ENCODE measurements at regions not wholly inside any gene's neighbourhood (a gene's known extent, or its start where the extent isn't known, plus 50 kb on each side); places are given as distances from the start of the nearest gene placed in this dataset.

DNA sequence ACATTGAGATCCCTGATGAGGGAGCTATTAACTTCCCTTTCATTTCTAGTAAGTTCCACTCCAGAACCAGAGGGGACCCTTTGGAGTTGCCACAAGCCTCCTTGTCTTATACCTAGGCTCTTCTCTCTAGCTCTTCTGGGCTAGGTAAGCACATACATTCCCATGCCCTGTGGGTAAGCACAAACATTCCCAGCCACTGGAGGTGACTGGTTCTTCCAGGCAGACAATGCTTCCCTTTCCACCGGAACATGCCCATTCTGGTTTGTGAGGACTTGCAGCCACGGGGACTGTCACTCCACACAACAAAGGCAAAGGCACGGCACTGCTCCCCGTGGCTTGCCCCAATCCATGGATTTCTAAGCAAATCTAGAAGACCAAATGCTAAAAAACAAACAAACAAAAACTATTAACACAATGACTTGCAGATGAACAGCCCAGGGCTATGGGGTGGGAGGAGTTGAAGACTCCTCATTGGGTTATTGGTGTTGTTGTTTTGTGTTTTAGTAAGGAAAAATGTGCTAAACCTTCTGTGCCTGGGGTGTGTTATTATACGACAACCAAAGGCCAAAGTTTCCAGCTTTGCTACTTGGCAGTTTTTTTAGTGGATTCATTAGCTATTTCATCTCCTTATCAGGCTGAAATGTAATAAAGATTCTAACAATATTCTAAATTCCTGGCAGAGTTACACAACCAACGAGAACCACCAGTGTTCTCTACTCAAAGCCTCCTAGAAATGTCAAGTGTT lies 276.2 kb downstream of the SYK start:
- Mint-ChIP-seq H3K4me1 (ENCODE audit: low read depth in 2 of 2) (peaks cover 5 to 16% of the 10 kb centered on the region in 2 donors), H3K27ac (no peak overlapping the region), H3K36me3 (no peaks in the 10 kb centered on the region), H3K9me3 (no peaks in the 10 kb centered on the region), H3K27me3 (no peaks in the 10 kb centered on the region), H3K4me3 (no peak overlapping the region)
- ATAC-seq = no peak
- no peak for DNase-seq (ENCODE audit: low spot score)

DNA sequence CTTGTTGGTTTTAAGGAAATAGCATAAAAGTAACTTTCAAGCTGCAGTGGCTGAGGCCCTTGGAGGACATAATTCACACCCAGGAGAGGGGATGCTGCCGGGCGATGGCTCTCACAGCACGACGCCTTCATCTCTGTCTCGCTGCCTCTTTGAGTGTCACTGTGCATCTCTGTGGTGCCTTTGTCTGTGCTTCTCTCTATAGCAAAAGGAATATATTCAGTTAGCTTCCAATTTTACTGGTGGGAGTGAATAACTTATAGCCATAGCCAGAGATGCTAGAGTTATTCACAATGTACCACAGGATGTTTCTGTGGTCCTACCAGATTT lies 276.7 kb downstream of the SYK start:
- H3K4me1 Mint-ChIP-seq (ENCODE audit: low read depth in 2 of 2) = peaks cover 6 to 16% of the 10 kb centered on the region in 2 donors
- DNase-seq (ENCODE audit: low spot score) = no peak
- H3K36me3 Mint-ChIP-seq = no peaks in the 10 kb centered on the region
- H3K27me3 Mint-ChIP-seq = no peaks in the 10 kb centered on the region
- no peak overlapping the region for H3K4me3 Mint-ChIP-seq
- H3K9me3 Mint-ChIP-seq = no peaks in the 10 kb centered on the region
- H3K27ac Mint-ChIP-seq = peak overlapping the region in 1 of 2 donors; percentile 7
- no peak for ATAC-seq

DNA sequence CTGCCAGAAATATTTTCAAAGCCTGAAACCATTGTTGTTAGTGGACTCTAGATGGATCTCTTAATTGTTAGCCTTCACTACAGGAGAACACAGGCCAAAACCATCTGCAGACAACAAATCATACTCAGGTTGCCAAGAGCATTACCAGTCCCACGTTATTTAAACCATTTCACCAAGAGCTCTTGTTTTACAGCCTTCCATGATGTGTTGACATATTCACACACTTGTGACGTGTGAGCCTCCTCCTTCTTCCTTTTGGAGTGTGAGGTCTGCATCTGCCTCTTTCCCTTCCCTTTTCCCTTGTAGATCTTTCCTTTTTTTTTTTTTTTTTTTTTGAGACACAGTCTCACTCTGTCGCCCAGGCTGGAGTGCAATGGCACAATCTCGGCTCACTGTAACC lies 279.0 kb downstream of the AUH start:
- no peak for ATAC-seq
- Mint-ChIP-seq H3K9me3 (no peaks in the 10 kb centered on the region), H3K36me3 (no peaks in the 10 kb centered on the region)

DNA sequence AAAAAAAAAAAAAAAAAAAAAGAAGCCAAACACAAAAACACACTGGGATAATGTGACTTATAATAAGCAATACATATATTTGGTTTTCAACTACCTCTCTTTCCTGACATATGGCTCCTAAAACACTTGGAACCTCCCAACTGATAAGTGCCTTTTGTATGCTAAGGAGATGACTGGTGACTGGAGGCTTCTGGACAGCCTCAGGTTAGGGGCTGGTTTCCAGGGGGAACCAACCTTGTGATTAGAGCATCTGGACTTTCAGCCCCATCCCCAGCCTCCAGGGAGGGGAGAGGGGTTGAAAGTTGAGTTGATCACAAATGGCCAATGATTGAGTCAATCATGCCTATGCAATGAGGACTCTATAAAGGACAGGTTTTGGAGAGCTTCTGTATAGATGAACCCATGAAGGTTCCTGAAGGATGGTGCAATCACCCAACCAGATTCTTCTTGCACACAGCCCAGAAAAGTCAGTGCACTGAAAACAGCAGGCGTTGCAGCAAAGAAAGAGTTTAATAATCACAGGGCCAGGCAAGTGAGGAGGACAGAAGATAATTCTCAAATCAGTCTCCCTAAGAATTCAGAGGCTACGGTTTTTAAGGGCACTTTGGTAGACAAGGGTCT lies 276.7 kb downstream of the AUH start:
- no peaks in the 10 kb centered on the region for H3K9me3 Mint-ChIP-seq
- no peak for DNase-seq (ENCODE audit: low spot score)
- H3K27me3 Mint-ChIP-seq = no peaks in the 10 kb centered on the region
- ATAC-seq = no peak
- no peak overlapping the region for H3K4me3 Mint-ChIP-seq
- H3K36me3 Mint-ChIP-seq = no peaks in the 10 kb centered on the region
- peak overlapping the region; percentile 31 to 51 for H3K27ac Mint-ChIP-seq
- H3K4me1 Mint-ChIP-seq (ENCODE audit: low read depth in 2 of 2) = peaks cover 36 to 44% of the 10 kb centered on the region in 2 donors

More for the DNA sequence above, 279.0 kb downstream of the AUH start:
- Mint-ChIP-seq H3K27ac (peak overlapping the region in 1 of 2 donors; percentile 8), H3K4me1 (ENCODE audit: low read depth in 2 of 2) (peaks cover 29 to 32% of the 10 kb centered on the region in 2 donors), H3K4me3 (no peak overlapping the region), H3K27me3 (no peaks in the 10 kb centered on the region)
- no peak for DNase-seq (ENCODE audit: low spot score)

DNA sequence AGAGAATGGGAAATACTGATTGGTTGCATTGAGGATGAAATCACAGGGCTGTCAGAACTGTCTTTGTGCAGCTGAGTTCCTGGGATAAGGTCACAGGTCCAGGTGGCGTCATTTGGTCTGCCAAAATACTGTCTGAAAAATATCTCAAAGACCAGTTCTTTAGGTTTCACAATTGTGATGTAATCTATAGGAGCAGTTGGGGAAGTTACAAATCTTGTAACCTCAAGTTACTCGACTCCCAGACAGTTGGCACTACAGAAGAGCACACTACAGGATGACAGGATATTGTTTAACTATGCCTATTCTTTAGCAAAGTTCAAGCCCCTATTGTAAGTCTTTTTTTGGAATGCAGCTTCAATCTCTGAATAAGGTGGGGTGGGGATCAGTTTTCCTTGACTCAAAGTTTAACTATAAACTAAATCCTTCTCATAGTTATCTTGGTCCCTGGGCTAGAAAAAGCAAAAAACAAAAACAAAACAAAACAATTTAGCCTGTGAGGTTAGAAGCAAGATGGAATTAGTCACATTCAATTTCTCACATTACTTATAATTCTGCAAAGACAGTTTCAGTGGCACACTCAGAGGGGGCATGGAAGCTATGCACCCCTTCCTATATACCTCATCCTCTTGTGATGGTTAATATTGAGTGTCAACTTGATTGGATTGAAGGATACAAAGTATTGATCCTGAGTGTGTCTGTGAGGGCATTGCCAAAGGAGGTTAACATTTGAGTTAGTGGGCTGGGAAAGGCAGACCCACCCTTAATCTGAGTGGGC lies 276.0 kb downstream of the AUH start:
- DNase-seq (ENCODE audit: low spot score) = no peak
- ATAC-seq = peak; percentile 61 to 62
- no peaks in the 10 kb centered on the region for H3K36me3 Mint-ChIP-seq
- no peaks in the 10 kb centered on the region for H3K27me3 Mint-ChIP-seq
- peaks cover 38 to 48% of the 10 kb centered on the region in 2 donors for H3K4me1 Mint-ChIP-seq (ENCODE audit: low read depth in 2 of 2)
- no peak overlapping the region for H3K4me3 Mint-ChIP-seq
- H3K27ac Mint-ChIP-seq = peak overlapping the region; percentile 31 to 51
- H3K9me3 Mint-ChIP-seq = no peaks in the 10 kb centered on the region

DNA sequence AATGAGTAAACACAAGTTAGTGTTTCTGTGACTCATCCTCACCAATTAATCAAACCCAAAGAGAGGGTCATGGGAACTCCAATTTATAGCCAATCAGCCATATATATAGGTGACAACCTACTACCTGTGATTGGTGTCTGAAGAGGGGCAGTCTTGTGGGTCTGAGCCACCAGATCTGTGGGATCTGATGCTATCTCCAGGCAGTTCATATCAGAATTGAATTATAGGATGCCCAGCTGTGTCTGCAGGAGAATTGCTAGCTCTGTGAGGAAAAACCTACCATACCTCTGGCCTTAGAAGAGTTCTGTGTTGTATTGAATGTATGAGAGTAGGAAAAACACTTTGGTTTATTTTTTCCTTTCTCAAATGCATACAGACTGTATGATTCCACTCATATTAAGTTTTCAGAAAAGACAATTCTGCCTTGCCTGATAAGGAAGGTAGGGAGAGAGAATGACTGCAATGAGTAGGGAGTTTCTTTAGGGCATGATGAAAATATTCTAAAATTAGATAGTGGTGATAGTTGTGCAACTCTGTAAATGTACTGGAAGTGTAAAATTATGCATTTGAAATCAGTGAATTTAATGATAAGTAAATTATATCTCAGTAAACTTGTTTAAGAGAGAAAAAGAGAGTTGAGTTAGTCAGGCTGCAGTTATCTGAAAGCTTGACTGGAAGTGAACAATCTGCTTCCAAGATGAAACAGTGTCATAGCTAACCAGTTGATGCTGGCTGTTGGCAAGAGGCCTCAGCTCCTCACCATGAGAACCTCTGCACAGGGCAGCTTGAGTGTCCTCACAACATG lies 274.9 kb downstream of the AUH start:
- Mint-ChIP-seq H3K9me3 (no peaks in the 10 kb centered on the region), H3K27me3 (no peaks in the 10 kb centered on the region), H3K4me1 (ENCODE audit: low read depth in 2 of 2) (peaks cover 38 to 48% of the 10 kb centered on the region in 2 donors), H3K27ac (peak overlapping the region in 1 of 2 donors; percentile 88), H3K36me3 (no peaks in the 10 kb centered on the region), H3K4me3 (no peak overlapping the region)
- DNase-seq (ENCODE audit: low spot score) = no peak
- no peak for ATAC-seq

DNA sequence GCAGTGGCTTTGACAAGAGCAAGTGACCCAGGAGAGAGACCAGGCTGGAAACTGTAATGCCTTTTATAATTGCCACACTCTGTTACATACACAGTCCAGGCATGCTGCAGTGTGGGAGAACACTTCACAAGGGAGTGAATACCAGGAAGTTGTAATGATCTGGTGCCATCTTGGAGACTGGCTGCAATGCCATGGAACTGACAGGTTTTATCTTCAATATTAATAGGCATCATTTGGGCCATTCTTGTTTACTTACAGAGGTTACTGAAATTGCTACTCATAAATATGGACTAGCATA lies 274.3 kb downstream of the AUH start:
- no peaks in the 10 kb centered on the region for H3K9me3 Mint-ChIP-seq
- ATAC-seq (no peak), DNase-seq (ENCODE audit: low spot score) (no peak)
- H3K27ac Mint-ChIP-seq = peak overlapping the region in 1 of 2 donors; percentile 88
- H3K4me3 Mint-ChIP-seq = no peak overlapping the region
- no peaks in the 10 kb centered on the region for H3K27me3 Mint-ChIP-seq
- peaks cover 38 to 48% of the 10 kb centered on the region in 2 donors for H3K4me1 Mint-ChIP-seq (ENCODE audit: low read depth in 2 of 2)
- no peaks in the 10 kb centered on the region for H3K36me3 Mint-ChIP-seq

DNA sequence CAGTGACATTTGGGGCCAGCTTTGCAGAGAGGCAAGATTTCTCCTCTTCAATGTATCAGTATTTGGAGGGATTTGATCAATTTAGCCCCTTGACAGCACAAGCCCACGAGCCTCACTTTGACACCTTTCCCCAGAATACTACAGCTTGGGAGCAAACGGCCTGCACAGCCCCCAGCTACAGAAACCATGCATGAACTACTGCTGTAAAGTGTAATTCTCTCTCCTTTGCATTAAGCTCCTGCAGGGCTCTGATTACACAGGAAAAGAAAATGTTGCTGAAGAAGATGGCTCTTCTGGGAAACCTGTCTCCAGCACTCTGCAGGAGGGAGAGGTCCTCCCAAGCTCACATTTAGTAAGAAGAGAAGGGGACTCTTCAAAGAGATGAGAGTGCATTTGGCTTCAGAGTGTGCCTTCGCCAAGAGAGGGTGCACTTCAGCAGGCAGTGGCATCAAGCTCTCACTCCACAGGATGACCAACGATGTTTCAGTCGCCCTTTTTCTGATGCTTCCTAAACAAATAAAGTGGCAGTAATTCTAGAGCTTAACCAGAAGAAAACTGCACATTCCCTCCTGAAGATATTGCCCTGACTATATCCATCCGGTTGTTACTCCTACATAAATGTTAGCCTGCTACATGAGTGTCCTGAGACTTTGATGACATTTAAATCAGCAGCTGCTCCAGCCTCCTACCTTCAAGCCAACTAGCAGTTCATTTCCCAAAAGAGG lies 272.2 kb downstream of the AUH start:
- Mint-ChIP-seq H3K27ac (peak overlapping the region; percentile 48 to 77), H3K4me1 (ENCODE audit: low read depth in 2 of 2) (peaks cover 57 to 61% of the 10 kb centered on the region in 2 donors), H3K4me3 (no peak overlapping the region), H3K36me3 (peaks cover 18% of the 10 kb centered on the region), H3K9me3 (peaks cover 6% of the 10 kb centered on the region), H3K27me3 (no peaks in the 10 kb centered on the region)
- DNase-seq (ENCODE audit: low spot score) (peak; percentile 66), ATAC-seq (peak in 1 of 2 donors; percentile 50)

DNA sequence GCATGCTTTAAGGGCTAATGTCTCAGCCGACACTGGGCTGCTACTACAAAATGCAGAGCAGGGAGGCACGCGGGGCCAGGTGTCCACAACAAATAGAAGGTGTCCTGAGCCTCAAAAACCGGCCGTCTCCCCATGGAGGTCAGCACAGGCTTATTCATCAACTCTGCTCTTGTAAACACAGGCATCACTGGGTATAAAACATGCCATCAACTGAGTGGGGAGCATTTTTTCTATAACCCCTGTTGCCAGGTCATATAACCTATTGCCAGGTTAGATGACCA lies 271.6 kb downstream of the AUH start:
- Mint-ChIP-seq H3K9me3 (peaks cover 6% of the 10 kb centered on the region), H3K27me3 (no peaks in the 10 kb centered on the region), H3K27ac (peak overlapping the region; percentile 33 to 77), H3K36me3 (peaks cover 23% of the 10 kb centered on the region), H3K4me1 (ENCODE audit: low read depth in 2 of 2) (peaks cover 60 to 64% of the 10 kb centered on the region in 2 donors), H3K4me3 (no peak overlapping the region)
- ATAC-seq = no peak
- DNase-seq (ENCODE audit: low spot score) = no peak

DNA sequence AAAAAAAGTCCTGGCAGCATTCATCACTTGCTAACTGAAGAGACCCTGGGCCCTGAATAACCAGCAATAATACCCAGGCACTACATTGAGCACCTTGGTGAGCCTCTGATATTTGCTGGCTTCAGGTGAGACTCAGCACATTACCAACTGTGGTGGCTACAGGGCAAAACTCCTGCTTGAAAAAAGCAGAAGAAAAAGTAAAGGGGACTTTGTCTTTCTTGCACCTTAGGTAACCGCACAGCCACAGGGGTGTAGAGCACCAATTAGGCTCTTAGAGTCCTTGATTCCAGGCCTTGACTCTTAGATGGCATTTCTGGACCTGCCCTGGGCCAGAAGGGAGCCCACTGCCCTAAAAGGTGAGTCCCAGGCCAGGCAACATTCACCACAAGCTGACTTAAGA lies 269.5 kb downstream of the AUH start:
- Mint-ChIP-seq H3K9me3 (peaks cover 6% of the 10 kb centered on the region), H3K4me1 (ENCODE audit: low read depth in 2 of 2) (peaks cover 52 to 55% of the 10 kb centered on the region in 2 donors), H3K36me3 (peaks cover 31% of the 10 kb centered on the region)

DNA sequence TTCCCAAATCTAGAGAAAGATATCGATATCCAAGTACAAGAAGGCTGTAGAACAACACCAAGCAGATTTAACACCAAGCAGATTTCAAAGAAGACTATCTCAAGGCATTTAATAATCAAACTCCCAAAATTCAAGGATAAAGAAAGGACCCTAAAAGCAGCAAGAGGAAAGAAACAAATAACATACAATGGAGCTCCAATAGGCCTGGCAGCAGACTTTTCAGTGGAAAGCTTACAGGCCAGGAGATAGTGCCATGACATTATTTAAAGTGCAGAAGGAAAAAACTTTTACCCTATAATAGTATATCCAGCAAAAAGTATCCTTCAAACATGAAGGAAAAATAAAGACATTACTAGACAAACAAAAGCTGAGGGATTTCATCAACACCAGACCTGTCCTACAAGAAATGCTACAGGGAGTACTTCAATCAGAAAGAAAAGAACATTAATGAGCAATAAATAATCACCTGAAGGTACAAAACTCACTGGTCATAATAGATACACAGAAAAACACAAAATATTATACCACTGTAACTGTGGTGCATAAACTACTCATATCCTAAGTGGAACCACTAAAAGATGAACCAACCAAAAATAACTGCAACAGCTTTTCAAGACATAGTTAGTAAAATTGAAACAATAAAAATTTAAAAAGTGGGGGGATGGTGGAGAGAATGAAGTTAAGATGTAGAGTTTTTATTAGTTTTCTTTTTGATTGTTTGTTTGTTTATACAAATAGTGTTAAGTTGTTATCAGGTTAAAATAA lies 267.2 kb downstream of the AUH start:
- Mint-ChIP-seq H3K27ac (peak overlapping the region; percentile 73 to 87), H3K36me3 (peaks cover 31% of the 10 kb centered on the region), H3K9me3 (peaks cover 6% of the 10 kb centered on the region), H3K4me1 (ENCODE audit: low read depth in 2 of 2) (peaks cover 42 to 48% of the 10 kb centered on the region in 2 donors), H3K27me3 (no peaks in the 10 kb centered on the region), H3K4me3 (peak overlapping the region; percentile 23)
- ATAC-seq = peak in 1 of 2 donors; percentile 74
- no peak for DNase-seq (ENCODE audit: low spot score)

More for the DNA sequence above, 269.5 kb downstream of the AUH start:
- DNase-seq (ENCODE audit: low spot score) (no peak), ATAC-seq (no peak)
- H3K27me3 Mint-ChIP-seq = no peaks in the 10 kb centered on the region
- H3K4me3 Mint-ChIP-seq = no peak overlapping the region
- H3K27ac Mint-ChIP-seq = peak overlapping the region in 1 of 2 donors; percentile 87

DNA sequence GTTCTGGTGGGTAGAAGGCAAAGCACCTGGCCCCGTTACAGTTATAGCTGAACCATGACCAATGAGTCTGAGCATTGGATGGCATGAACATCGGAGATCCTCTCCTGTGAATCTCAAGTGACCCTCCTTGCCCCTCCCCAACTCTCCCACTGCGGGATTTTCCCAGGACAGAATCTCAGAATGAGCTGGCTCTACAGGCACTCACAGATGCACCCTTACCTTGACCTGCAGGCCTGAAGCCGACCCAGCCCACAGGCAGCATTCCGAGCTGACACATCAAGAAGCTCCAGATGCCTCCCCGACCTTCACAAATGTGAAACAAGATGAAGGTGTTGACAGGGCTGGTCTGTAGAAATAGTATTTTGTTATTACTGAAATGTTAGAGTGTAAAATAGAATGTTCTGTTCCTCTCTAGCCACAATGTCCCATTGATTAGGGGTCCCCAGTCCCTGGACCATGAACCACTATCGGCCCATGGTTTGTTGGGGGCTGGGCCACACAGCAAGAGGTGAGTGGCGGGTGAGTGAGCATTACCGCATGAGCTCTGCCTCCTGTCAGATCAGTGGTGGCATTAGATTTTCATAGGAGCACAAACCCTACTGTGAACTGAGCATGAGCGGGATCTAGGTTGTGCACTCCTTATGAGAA lies 263.4 kb downstream of the AUH start:
- DNase-seq (ENCODE audit: low spot score) = no peak
- ATAC-seq = no peak
- H3K27ac Mint-ChIP-seq = peak overlapping the region; percentile 84 to 94
- H3K4me3 Mint-ChIP-seq = no peak overlapping the region
- peaks cover 61 to 63% of the 10 kb centered on the region in 2 donors for H3K4me1 Mint-ChIP-seq (ENCODE audit: low read depth in 2 of 2)
- H3K27me3 Mint-ChIP-seq = peaks cover 0 to 2% of the 10 kb centered on the region in 2 donors
- peaks cover 6% of the 10 kb centered on the region for H3K9me3 Mint-ChIP-seq
- H3K36me3 Mint-ChIP-seq = peaks cover 26% of the 10 kb centered on the region
